Amniotic epithelial cell (primary cell): ENCODE measurements at regions not wholly inside any gene's neighbourhood (a gene's known extent, or its start where the extent isn't known, plus 50 kb on each side); places are given as distances from the start of the nearest gene placed in this dataset.
"Not testable (repeated sequence)": the region's sequence is repeated elsewhere in the genome, so short reads cannot be mapped to it uniquely, and the experiment has no call there.

Experiments used
- DNase-seq: peaks from one replicate; pipeline ENCODE4 v3.0.0-alpha.2; 2010; ENCODE audit warnings: low read depth

GRCh38 chr5:167415779-167416746 lies 875.4 kb upstream of the WWC1 start:
- DNase-seq, result no peak

- DNase-seq, result no peak
Measured at GRCh38 chr5:167417662-167418061, 873.8 kb upstream of the WWC1 start.

GRCh38 chr5:167425161-167425560 lies 866.3 kb upstream of the WWC1 start:
- no peak for DNase-seq

GRCh38 chr5:167426501-167426900 lies 864.9 kb upstream of the WWC1 start:
- DNase-seq, result no peak

GRCh38 chr5:167427641-167428040 lies 863.8 kb upstream of the WWC1 start:
- DNase-seq, result not testable (repeated sequence)

- no peak for DNase-seq
Measured at GRCh38 chr5:167440846-167441245, 850.6 kb upstream of the WWC1 start.

GRCh38 chr5:167442922-167443321 lies 848.5 kb upstream of the WWC1 start:
- DNase-seq, result peak; percentile 29

- DNase-seq, result no peak
Measured at GRCh38 chr5:167447466-167448375, 843.7 kb upstream of the WWC1 start.

GRCh38 chr5:167448376-167448775 lies 843.1 kb upstream of the WWC1 start:
- DNase-seq, result no peak

GRCh38 chr5:167451076-167451475 lies 840.4 kb upstream of the WWC1 start:
- no peak for DNase-seq

GRCh38 chr5:167452136-167452535 lies 839.3 kb upstream of the WWC1 start:
- DNase-seq, result no peak

GRCh38 chr5:167453246-167454030 lies 838.0 kb upstream of the WWC1 start:
- no peak for DNase-seq

- DNase-seq, result no peak
Measured at GRCh38 chr5:167458412-167458811, 833.0 kb upstream of the WWC1 start.

- no peak for DNase-seq
Measured at GRCh38 chr5:167460449-167461020, 830.9 kb upstream of the WWC1 start.

- no peak for DNase-seq
Measured at GRCh38 chr5:167463939-167464338, 827.5 kb upstream of the WWC1 start.

- DNase-seq, result no peak
Measured at GRCh38 chr5:167466992-167467391, 824.5 kb upstream of the WWC1 start.

GRCh38 chr5:167472566-167473108 lies 818.8 kb upstream of the WWC1 start:
- no peak for DNase-seq

- peak; percentile 58 for DNase-seq
Measured at GRCh38 chr5:167478188-167478587, 813.3 kb upstream of the WWC1 start.

GRCh38 chr5:167479779-167480178 lies 811.7 kb upstream of the WWC1 start:
- peak; percentile 10 for DNase-seq

GRCh38 chr5:167481345-167481744 lies 810.1 kb upstream of the WWC1 start:
- DNase-seq, result no peak

- no peak for DNase-seq
Measured at GRCh38 chr5:167482555-167482954, 808.9 kb upstream of the WWC1 start.
